HepG2 (cell line): ENCODE measurements at regions not wholly inside any gene's neighbourhood (a gene's known extent, or its start where the extent isn't known, plus 50 kb on each side); places are given as distances from the start of the nearest gene placed in this dataset.

Source experiments
- ATAC-seq: fragments of 200-7000 bp; cut with Tn5 transposase; 3 replicates; pipeline ENCODE4 v1.9.1; 2020; ENCODE audit warnings: mild to moderate bottlenecking, moderate library complexity
- BruUV-seq: library from RNA; stranded (reverse); fragments of 400-500 nt; replicated peaks from 2 replicates; lab custom pipeline; 2021; lab: Mats Ljungman, UMichigan
- CTCF ChIA-PET: fragments of 300-600 bp; formaldehyde crosslinking; extraction: SDS; loops from one replicate; lab custom pipeline; 2021; ENCODE audit warnings: low total read pairs, inconsistent platforms, low intra/inter-chr PET ratio; lab: Yijun Ruan, JAX
- POLR2A ChIA-PET: fragments of 350-600 bp; sonication (Branson Sonifier 250); formaldehyde crosslinking; loops from one replicate; lab custom pipeline; 2020; ENCODE audit warnings: antibody characterized with exemption, inconsistent platforms; lab: Yijun Ruan, JAX
- DNase-seq: peaks from one replicate; pipeline ENCODE4 v3.0.0-alpha.2; 2015; ENCODE audit warnings: low spot score
- FAIRE-seq: peaks from 3 replicates; lab custom pipeline; 2011; peaks lifted over from hg19 to GRCh38; lab: Jason Lieb, UNC
- H2AFZ ChIP-seq: one replicate; pipeline ENCODE4 v1.6.1; 2011; ENCODE audit warnings: low read length, inconsistent platforms
- H3K27ac ChIP-seq: fragments of 300-600 bp; 3 replicates; pipeline ENCODE4 v1.8.0; 2011; ENCODE audit warnings: mixed run types, mild to moderate bottlenecking, mixed read lengths, low read length, inconsistent platforms; ENCODE audit not compliant: insufficient read depth; ENCODE audit errors: extremely low read length
- H3K27me3 ChIP-seq, 2 experiments: fragments of 200-600 bp in 1 of 2; 2 replicates in 1 of 2; 3 replicates in 1 of 2; pipeline versions ENCODE4 v1.6.0 to v1.8.0; 2011; ENCODE audit warnings: low read length in 2 of 2, mild to moderate bottlenecking in 2 of 2, moderate library complexity in 2 of 2, inconsistent platforms in 1 of 2; ENCODE audit not compliant: insufficient read depth in 2 of 2, control insufficient read depth in 1 of 2
- H3K36me3 ChIP-seq, 2 experiments: fragments of 200-600 bp in 1 of 2; replicated peaks in 1 of 2; 2 replicates in 1 of 2; 3 replicates in 1 of 2; pipeline versions ENCODE4 v1.5.1 to v1.8.0; 2011; ENCODE audit warnings: low read length in 2 of 2, inconsistent platforms in 1 of 2; ENCODE audit not compliant: insufficient read depth in 2 of 2, control insufficient read depth in 1 of 2
- H3K4me1 ChIP-seq: 2 replicates; pipeline ENCODE4 v1.5.1; 2012; ENCODE audit warnings: low read length, inconsistent platforms; ENCODE audit not compliant: insufficient read depth
- H3K4me2 ChIP-seq: 2 replicates; pipeline ENCODE4 v1.6.0; 2011; ENCODE audit warnings: low read depth, low read length, inconsistent platforms
- H3K4me3 ChIP-seq, 3 experiments: fragments of 200-600 bp in 1 of 3; sonication (generic), shearing (Covaris generic) in 1 of 3; replicated peaks in 1 of 3; 2 replicates each; pipeline ENCODE4 v1.5.1; 2011 to 2016; ENCODE audit warnings: low read length in 3 of 3, inconsistent platforms in 2 of 3, low read depth in 2 of 3, mild to moderate bottlenecking in 2 of 3, control low read depth in 1 of 3, mixed read lengths in 1 of 3; ENCODE audit not compliant: insufficient read depth in 1 of 3
- H3K79me2 ChIP-seq: one replicate; pipeline ENCODE4 v1.6.1; 2011; ENCODE audit warnings: low read length, inconsistent platforms; ENCODE audit not compliant: insufficient read depth
- H3K9ac ChIP-seq: 2 replicates; pipeline ENCODE4 v1.6.0; 2011; ENCODE audit warnings: mild to moderate bottlenecking, low read depth, low read length, inconsistent platforms; ENCODE audit not compliant: insufficient read depth
- H3K9me3 ChIP-seq: 2 replicates; pipeline ENCODE4 v1.5.1; 2012; ENCODE audit warnings: mild to moderate bottlenecking, low read length
- H4K20me1 ChIP-seq: 2 replicates; pipeline ENCODE4 v1.6.0; 2011; ENCODE audit warnings: inconsistent platforms, mild to moderate bottlenecking, low read length, moderate library complexity; ENCODE audit not compliant: insufficient read depth
- ARID2 ChIP-seq: sonication (generic); formaldehyde crosslinking; IDR thresholded peaks from 2 replicates; pipeline ENCODE4 v1.8.1; 2022; ENCODE audit warnings: mild to moderate bottlenecking, missing genetic modification reagents, borderline replicate concordance
- CENPX ChIP-seq: sonication (generic); formaldehyde crosslinking; IDR thresholded peaks from 2 replicates; pipeline ENCODE4 v1.9.0; 2021; ENCODE audit warnings: mild to moderate bottlenecking, missing genetic modification reagents, moderate library complexity
- DNMT1 ChIP-seq: sonication (generic); formaldehyde crosslinking; IDR thresholded peaks from 2 replicates; pipeline ENCODE4 v1.5.1; 2020; ENCODE audit warnings: mild to moderate bottlenecking, missing genetic modification reagents
- FOXM1 ChIP-seq: sonication (generic); formaldehyde crosslinking; IDR thresholded peaks from 2 replicates; pipeline ENCODE4 v1.5.0; 2020; ENCODE audit warnings: missing genetic modification reagents
- GPN1 ChIP-seq: sonication (generic); formaldehyde crosslinking; IDR thresholded peaks from 2 replicates; pipeline ENCODE4 v1.5.1; 2020; ENCODE audit warnings: missing genetic modification reagents, borderline replicate concordance
- HBP1 ChIP-seq: IDR thresholded peaks from 2 replicates; pipeline ENCODE4 v1.6.1; 2016; ENCODE audit warnings: low read depth, control low read depth
- HOXA9 ChIP-seq: sonication (generic); formaldehyde crosslinking; IDR thresholded peaks from 2 replicates; pipeline ENCODE4 v1.8.1; 2022; ENCODE audit warnings: missing genetic modification reagents, mild to moderate bottlenecking, moderate library complexity, borderline replicate concordance
- MAF1 ChIP-seq: sonication (generic); formaldehyde crosslinking; IDR thresholded peaks from 2 replicates; pipeline ENCODE4 v1.5.0; 2020; ENCODE audit warnings: missing genetic modification reagents, borderline replicate concordance
- MTF1 ChIP-seq: sonication (generic); formaldehyde crosslinking; IDR thresholded peaks from 2 replicates; pipeline ENCODE4 v1.5.0; 2020; ENCODE audit warnings: missing genetic modification reagents
- MZF1 ChIP-seq: sonication (generic); formaldehyde crosslinking; IDR thresholded peaks from 2 replicates; pipeline ENCODE4 v1.8.1; 2023; ENCODE audit warnings: mild to moderate bottlenecking, missing genetic modification reagents, borderline replicate concordance
- RNF2 ChIP-seq: fragments of 450-650 bp; conservative IDR thresholded peaks from 2 replicates; pipeline ENCODE4 v1.6.1; 2016; ENCODE audit warnings: low read depth
- SAFB2 ChIP-seq: sonication (generic); formaldehyde crosslinking; IDR thresholded peaks from 2 replicates; pipeline ENCODE4 v1.5.1; 2020; ENCODE audit warnings: missing genetic modification reagents, low read depth, mild to moderate bottlenecking, borderline replicate concordance
- SMARCE1 ChIP-seq: fragments of 450-650 bp; IDR thresholded peaks from 2 replicates; pipeline ENCODE4 v1.6.1; 2017; ENCODE audit warnings: borderline replicate concordance
- SNAPC2 ChIP-seq: sonication (generic); formaldehyde crosslinking; IDR thresholded peaks from 2 replicates; pipeline ENCODE4 v1.8.1; 2022; ENCODE audit warnings: mild to moderate bottlenecking, missing genetic modification reagents
- USF2 ChIP-seq, 2 experiments: sonication (generic) in 1 of 2; formaldehyde crosslinking in 1 of 2; IDR thresholded peaks; 2 replicates each; pipeline versions ENCODE4 v1.5.1 to v1.6.1; 2011 to 2020; ENCODE audit warnings: borderline replicate concordance in 1 of 2, low read depth in 1 of 2, low read length in 1 of 2, mild to moderate bottlenecking in 1 of 2, missing genetic modification reagents in 1 of 2, moderate library complexity in 1 of 2
- ZBTB39 ChIP-seq: sonication (generic); formaldehyde crosslinking; IDR thresholded peaks from 2 replicates; pipeline ENCODE4 v1.5.0; 2020; ENCODE audit warnings: missing genetic modification reagents
- ZFP37 ChIP-seq: sonication (generic); formaldehyde crosslinking; IDR thresholded peaks from 2 replicates; pipeline ENCODE4 v1.4.0; 2020; ENCODE audit warnings: missing genetic modification reagents, borderline replicate concordance
- ZNF235 ChIP-seq: sonication (generic); formaldehyde crosslinking; IDR thresholded peaks from 2 replicates; pipeline ENCODE4 v1.8.1; 2023; ENCODE audit warnings: mild to moderate bottlenecking, missing genetic modification reagents, borderline replicate concordance
- ZNF317 ChIP-seq: sonication (generic); formaldehyde crosslinking; IDR thresholded peaks from 2 replicates; pipeline ENCODE4 v1.5.0; 2020; ENCODE audit warnings: mild to moderate bottlenecking, missing genetic modification reagents
- WGBS: methylation state at CpG from one replicate; pipeline ENCODE4 v1.1.6; 2017; ENCODE audit warnings: low lambda C conversion rate; 5-methylcytosine and 5-hydroxymethylcytosine counted together
- in situ Hi-C: cut with HindIII; loops from 2 replicates; pipeline ENCODE4 v1.10.0; 2017; ENCODE audit warnings: low pct_unique_long_range_greater_than_20kb; ENCODE audit not compliant: extremely low pct_ligation_motif_present
- intact Hi-C: fragments of 100-400 bp; cut with micrococcal nuclease; formaldehyde crosslinking; loops from one replicate; pipeline ENCODE4 v1.10.0; 2022; ENCODE audit not compliant: unreplicated experiment
- TF ChIP-seq, protein P1 (sequence below): IDR thresholded peaks from 2 replicates; pipeline ENCODE4 v1.6.1; 2016; ENCODE audit warnings: low read depth

DNA sequence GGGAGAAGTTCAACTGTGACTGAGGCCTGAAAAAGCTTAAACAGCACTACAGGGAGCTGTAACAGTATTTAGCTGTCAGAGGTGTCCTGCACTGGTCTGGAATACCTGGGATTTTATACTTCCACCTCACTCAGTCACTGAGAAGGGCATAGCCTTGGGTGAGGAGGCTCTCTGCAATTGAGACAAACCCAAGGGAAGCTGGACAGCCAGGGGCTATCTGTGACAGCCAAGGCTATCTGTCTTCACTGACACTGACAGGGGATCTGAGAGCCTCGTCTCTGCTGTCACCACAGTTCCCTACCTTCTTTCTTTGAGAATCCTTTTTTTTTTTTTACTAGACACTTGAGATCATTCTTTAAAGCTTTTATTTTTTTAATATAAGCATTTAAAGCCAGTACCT, 356.2 kb upstream of the CD180 start:
- no peak for ATAC-seq
- in situ Hi-C loops, result no loop called here
- FAIRE-seq, result no peak

More for the DNA sequence above, 356.2 kb upstream of the CD180 start:
- H3K4me3 ChIP-seq, result no peak overlapping the region
- no peaks in the 10 kb centered on the region for H3K27me3 ChIP-seq
- no peaks in the 10 kb centered on the region for H3K36me3 ChIP-seq
- no TSS peak for BruUV-seq
- peaks cover 13% of the 10 kb centered on the region for H3K4me1 ChIP-seq
- no peak overlapping the region for H3K4me2 ChIP-seq
- H4K20me1 ChIP-seq, result no peaks in the 10 kb centered on the region
- TF ChIP-seq FOXM1 (CRISPR knock-in tag) (no peak), ZNF317 (no peak), SAFB2 (CRISPR knock-in tag) (no peak), USF2 (IDR thresholded peaks at IDR 0.05; ENCODE audit: low read depth, low read length) (no peak), USF2 (CRISPR knock-in tag; IDR thresholded peaks at IDR 0.05; ENCODE audit: borderline replicate concordance) (no peak), ZNF235 (CRISPR knock-in tag) (no peak), HOXA9 (no peak), SMARCE1 (no peak), MTF1 (CRISPR knock-in tag) (no peak), HBP1 (CRISPR knock-in tag) (no peak), ARID2 (CRISPR knock-in tag) (no peak), ZBTB39 (CRISPR knock-in tag) (no peak), RNF2 (no peak), ZFP37 (CRISPR knock-in tag) (no peak), MZF1 (CRISPR knock-in tag) (no peak), DNMT1 (CRISPR knock-in tag) (no peak), GPN1 (CRISPR knock-in tag) (no peak), CENPX (CRISPR knock-in tag) (no peak), SNAPC2 (no peak), MAF1 (CRISPR knock-in tag) (no peak)
- TF ChIP-seq, protein P1, sequence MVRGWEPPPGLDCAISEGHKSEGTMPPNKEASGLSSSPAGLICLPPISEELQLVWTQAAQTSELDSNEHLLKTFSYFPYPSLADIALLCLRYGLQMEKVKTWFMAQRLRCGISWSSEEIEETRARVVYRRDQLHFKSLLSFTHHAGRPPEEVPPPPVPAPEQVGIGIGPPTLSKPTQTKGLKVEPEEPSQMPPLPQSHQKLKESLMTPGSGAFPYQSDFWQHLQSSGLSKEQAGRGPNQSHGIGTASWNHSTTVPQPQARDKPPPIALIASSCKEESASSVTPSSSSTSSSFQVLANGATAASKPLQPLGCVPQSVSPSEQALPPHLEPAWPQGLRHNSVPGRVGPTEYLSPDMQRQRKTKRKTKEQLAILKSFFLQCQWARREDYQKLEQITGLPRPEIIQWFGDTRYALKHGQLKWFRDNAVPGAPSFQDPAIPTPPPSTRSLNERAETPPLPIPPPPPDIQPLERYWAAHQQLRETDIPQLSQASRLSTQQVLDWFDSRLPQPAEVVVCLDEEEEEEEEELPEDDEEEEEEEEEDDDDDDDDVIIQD (CRISPR knock-in tag), result no peak
- TF ChIP-seq, all 625 proteins: peak for 0
- intact Hi-C loops, result no loop called here
- ChIA-PET POLR2A (no interaction called here), CTCF (no interaction called here)
- 29% methylated on average over 1 of the region's 1 CpG for WGBS
- no peak for DNase-seq
- Histone ChIP-seq H3K9ac (no peak overlapping the region), H3K79me2 (no peaks in the 10 kb centered on the region), H3K9me3 (no peaks in the 10 kb centered on the region), H3K27ac (no peak overlapping the region), H2AFZ (no peak overlapping the region)
